ENCODE measurements at regions not wholly inside any gene's neighbourhood (a gene's known extent, or its start where the extent isn't known, plus 50 kb on each side); places are given as distances from the start of the nearest gene placed in this dataset.
"Not testable (repeated sequence)": the region's sequence is repeated elsewhere in the genome, so short reads cannot be mapped to it uniquely, and the experiment has no call there.

- DNase-seq (ENCODE audit: low read depth) = not testable (repeated sequence)
Observed at GRCh38 chr5:119299242-119299614, 56.6 kb upstream of the TNFAIP8 start.

- DNase-seq (ENCODE audit: low read depth) = not testable (repeated sequence)
Observed at GRCh38 chr5:119299615-119300310, 56.1 kb upstream of the TNFAIP8 start.

GRCh38 chr5:119300311-119300670 lies 55.5 kb upstream of the TNFAIP8 start:
- DNase-seq (ENCODE audit: low read depth) = no peak

GRCh38 chr5:119301210-119301609 lies 54.6 kb upstream of the TNFAIP8 start:
- no peak for DNase-seq (ENCODE audit: low read depth)

- no peak for DNase-seq (ENCODE audit: low read depth)
Observed at GRCh38 chr5:119301906-119302305, 53.9 kb upstream of the TNFAIP8 start.

- DNase-seq (ENCODE audit: low read depth) = no peak
Observed at GRCh38 chr5:119302449-119302848, 53.4 kb upstream of the TNFAIP8 start.

GRCh38 chr5:119302916-119303897 lies 52.6 kb upstream of the TNFAIP8 start:
- peak; percentile 99 for DNase-seq (ENCODE audit: low read depth)

- peak; percentile 37 for DNase-seq (ENCODE audit: low read depth)
Observed at GRCh38 chr5:119304439-119305211, 51.2 kb upstream of the TNFAIP8 start.
